GM19463 (cell line): ENCODE measurements at regions not wholly inside any gene's neighbourhood (a gene's known extent, or its start where the extent isn't known, plus 50 kb on each side); places are given as distances from the start of the nearest gene placed in this dataset.
A peak's percentile ranks its signal among the peaks of the same experiment; 100 is the strongest.
"Not testable (repeated sequence)": the region's sequence is repeated elsewhere in the genome, so short reads cannot be mapped to it uniquely, and the experiment has no call there.

Experiments used
- ATAC-seq: cut with Tn5 transposase; IDR thresholded peaks from one replicate; pipeline ENCODE4 v1.9.1; 2021; ENCODE audit warnings: mild to moderate bottlenecking, moderate library complexity; ENCODE audit not compliant: unreplicated experiment

DNA sequence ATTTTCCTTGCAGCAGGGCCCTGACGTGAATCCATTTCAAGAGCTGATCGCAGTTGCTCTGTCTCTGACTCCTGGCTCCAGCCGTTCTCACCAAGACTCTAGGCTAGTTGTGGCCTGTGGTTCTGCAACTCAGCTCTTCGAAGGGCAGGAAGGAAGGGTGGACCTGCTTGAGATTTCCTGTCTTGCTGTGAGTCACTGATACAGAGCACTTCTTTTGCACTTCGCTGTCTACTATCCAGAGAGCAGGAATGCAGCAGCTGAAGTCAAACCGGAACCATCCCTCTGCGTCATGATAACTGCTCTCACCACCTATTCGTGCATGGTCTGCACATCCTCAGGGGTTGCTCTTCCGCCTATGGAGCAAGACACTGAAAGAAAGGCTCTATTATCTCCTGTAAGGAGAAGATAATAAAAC, 59.7 kb downstream of the RAP2B start:
- ATAC-seq: peak; percentile 81

DNA sequence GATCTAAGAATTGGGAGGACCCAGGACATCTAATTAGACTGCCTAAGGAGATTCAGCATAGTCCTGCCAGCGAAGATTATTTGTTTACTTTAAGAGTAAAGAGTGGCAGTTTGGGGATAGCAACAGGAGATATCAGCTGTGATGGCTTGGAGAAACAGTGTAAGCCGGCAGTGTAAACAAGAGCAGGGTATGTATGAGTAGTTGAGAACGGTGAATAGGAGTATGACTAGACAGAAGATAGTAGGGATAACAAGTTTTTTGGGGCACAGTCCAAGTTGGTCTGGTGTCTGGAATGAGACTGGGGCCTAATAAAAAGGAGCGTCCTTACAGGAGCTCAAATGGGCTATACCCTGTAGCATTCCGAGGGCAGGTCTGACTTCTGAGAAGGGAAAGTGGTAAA, 64.9 kb downstream of the RAP2B start:
- ATAC-seq: not testable (repeated sequence)

DNA sequence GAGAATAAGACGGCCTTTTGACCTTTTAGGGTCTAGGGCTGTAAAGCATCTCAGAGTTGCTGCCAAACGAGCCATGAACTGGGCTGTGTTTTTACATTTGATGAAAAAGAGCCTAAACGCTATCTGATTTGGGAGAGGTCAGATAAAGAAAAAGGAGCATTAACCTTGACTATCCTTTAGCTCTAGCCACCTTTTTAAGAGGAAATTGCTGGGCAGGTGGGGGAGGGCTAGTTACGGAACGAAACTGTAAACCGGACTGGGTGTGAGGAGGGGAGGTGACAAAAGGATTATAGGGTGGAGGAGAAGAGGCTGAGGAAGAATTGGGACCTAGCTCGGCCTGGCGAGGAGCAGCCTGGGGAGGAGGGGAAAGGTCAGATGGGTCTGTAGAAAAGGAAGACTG, 68.4 kb downstream of the RAP2B start:
- ATAC-seq: not testable (repeated sequence)

DNA sequence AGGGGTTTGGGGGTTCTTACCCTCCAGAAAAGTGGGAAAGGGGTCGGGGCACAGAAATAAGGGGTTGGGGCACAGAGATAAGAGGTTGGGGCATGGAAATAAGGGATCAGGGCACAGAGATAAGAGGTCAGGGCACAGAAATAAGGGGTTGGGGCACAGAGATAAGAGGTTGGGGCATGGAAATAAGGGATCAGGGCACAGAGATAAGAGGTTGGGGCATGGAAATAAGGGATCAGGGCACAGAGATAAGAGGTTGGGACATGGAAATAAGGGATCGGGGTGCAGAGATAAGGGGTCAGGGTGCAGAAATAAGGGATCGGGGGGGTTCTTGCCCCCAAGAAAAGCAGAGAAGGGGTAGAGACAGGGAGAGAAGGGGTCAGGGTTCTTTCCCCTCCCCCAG, 69.2 kb downstream of the RAP2B start:
- not testable (repeated sequence) for ATAC-seq

DNA sequence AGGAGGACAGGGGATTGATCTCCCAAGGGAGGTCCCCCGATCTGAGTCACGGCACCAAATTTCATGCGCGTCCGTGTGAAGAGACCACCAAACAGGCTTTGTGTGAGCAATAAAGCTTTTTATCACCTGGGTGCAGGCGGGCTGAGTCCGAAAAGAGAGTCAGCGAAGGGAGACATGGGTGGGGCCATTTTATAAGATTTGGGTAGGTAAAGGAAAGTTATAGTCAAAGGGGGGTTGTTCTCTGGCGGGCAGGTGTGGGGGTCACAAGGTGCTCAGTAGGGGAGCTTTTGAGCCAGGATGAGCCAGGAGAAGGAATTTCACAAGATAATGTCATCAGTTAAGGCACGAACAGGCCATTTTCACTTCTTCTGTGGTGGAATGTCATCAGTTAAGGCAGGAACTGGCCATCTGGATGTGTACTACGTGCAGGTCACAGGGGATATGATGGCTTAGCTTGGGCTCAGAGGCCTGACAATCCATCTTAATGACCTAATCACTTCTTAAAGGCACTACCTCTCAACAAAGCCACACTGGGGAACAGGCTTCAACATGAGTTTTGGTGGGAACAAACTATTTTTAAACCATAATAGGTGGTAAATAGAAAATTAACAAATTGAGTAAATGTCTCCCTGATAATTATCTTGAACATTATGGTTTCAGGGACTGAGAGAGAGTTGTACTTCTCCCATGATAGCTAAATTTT, 70.2 kb downstream of the RAP2B start:
- ATAC-seq: not testable (repeated sequence)

DNA sequence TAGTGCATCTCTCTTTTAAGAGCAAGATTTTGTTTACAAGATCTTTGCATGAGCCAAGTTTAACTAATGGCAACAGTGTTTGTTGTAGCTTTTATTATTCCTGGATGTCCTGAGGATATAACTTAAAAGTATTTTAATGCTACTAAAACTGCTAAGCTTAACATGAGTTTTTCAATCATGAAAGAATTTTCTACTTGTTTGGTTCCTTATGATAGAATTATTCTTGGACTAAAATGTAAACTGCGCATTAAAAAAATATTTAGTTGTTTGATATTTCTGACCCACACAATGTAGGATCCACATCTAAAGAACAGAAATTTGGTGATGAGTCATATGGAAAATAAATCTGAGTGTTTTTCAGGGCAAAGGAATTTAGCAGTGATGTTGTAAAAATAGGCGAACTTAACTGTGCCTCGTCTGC, 70.8 kb downstream of the RAP2B start:
- ATAC-seq: no peak

DNA sequence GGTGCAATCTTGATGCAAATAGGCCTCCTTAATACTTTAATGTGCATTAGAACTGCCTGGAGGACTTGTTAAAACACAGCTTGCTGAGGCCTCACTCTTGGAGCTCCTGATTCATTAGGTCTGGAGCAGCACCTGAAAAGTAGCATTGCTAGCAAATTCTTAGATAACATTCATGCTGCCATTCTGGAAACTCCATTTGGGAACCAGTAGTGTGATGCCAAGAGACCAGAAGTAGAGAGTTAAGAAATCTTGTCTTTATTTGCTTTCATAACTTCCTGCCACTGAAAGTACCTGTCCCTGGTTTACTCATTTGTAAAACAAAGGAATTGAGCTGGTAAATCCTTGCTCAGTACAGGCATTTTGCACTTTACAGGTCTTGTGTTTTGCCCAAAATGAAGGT, 72.0 kb downstream of the RAP2B start:
- no peak for ATAC-seq

DNA sequence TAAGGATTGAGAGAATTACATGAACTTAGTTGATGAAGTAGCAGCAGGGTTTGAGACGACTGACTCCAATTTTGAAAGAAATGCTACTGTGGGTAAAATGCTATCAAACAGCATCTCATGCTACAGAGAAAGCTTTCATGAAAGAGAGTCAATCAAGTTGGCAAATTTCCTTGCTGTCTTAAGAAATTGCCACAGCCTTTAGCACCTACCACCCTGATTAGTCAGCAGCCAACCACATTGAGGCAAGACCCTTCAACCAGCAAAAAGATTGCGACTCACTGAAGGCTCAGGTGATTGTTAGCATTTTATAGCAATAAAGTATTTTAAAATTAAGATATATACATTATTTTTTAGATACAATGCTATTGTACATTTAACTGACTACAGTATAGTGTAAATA, 80.9 kb downstream of the RAP2B start:
- ATAC-seq: no peak

DNA sequence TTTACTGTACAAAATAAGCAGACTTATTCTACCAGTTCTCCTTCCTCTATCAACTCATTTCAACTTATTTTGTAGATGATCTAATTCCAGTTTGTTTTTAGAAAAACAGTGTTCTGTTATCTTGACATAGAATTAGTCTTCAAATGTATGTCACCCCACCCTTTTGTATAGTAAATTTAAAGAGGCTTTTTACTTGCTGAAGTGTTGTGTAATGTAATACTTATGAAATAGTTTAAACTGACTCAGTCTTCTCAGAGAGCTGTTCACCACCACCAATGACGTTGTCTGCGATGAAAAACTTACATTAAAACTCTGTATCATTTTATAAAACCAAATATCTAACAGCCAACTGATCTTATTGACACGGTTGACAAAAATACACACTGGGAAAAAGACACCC, 82.9 kb downstream of the RAP2B start:
- ATAC-seq: no peak

DNA sequence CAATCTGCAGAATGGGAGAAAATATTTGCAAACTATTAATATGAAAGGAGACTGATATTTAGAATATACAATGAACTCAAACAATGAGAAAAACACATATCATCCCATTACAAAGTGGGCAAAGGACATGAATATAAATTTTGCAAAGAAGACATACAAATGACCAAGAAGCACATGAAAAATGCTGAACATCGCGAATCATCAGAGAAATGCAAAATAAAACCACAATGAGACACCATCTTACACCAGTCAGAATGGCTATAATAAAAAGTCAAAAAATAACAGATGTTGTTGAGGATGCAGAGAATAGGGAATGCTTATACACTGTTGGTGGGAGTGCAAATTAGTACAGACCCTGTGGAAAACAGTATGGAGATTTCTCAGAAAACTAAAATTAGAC, 83.6 kb downstream of the RAP2B start:
- ATAC-seq: no peak

DNA sequence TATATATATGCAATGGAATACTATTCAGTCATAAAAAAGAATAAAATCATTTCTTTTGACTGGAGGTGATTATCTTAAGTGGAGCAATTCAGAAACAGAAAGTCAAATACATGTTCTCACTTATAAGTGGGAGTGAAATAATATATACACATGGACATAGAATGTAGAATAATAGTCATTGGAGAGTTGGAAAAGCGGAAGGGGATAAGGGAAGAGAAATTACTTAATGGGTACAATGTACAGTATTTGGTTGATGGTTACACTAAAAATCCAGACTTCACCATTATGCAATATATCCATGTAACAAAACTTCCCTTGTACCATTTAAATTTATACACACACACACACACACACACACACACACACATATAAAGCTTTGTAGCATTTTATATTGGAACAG, 84.3 kb downstream of the RAP2B start:
- ATAC-seq: no peak

DNA sequence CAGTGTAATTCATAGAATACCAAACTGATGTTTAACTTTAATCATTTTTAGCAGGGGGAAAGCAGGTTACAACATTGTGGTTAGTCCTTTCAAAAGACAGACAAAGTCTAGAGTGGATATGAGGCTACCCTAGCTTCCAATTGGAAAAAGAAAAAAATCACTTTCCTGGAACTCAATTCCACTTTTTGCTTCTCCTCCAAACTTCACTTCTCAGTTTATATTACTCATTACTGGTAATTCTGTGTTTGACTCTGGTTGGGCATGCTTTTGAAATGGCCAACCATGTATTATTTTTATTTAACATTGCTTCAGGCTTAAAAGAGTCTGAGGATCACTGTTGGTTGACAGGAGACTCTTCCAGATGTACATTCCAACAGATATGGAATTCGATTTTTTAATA, 84.8 kb downstream of the RAP2B start:
- no peak for ATAC-seq

DNA sequence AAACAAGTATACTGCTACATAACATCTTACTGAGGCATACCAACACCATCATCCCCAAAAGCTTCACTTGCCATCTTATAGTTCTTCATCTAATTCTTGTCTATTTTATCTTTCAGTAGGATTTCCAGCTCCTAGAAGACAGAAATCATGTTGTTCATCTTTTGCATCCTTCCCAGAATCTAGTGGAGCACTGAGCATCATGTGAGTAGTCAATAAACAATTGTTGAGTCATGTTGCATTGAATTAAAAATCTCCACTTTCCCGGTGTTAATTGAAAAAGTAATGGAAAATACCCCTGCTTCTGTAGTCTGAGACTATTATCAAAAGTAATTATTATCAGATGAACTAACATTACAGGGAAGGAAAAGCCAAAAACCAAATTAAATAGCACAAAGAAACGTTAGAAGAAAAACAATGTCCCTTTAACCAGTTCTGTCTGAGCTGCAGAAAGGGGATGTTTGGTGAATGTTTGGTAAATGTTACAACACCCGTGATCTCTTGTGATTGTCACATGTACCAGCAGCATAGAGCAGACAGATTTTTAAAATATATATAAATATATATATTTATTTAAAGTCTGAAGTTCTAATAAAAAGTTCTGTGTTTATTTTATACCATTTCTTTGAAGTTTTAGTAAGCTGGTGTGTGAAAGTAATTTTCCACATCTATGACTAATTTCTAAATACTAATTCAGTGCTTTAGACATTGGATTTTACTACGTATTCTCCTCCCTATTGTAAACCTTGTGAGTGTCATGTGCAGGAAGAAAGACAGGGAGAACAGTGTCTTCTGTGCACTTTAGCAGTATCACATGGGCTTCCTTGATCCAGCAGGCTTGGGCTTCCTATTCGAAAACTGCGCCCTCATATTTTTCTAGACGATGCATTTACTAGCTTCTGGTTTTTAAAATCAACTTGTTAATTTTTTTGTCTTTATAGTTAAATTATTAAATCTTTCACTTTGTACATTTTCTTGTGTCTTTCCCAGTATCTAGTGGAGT, 85.6 kb downstream of the RAP2B start:
- ATAC-seq: no peak

DNA sequence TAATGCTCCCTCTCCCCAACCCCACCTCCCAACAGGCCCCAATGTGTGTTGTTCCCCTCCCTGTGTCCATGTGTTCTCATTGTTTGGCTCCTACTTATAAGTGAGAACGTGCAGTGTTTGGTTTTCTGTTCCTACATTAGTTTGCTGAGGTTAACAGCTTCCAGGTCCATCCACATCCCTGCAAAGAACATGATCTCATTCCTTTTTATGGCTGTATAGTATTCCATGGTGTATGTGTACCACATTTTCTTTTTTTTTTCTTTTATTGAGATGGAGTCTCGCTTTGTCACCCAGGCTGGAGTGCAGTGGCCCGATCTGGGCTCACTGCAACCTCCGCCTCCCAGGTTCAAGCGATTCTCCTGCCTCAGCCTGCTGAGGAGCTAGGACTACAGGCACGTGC, 86.8 kb downstream of the RAP2B start:
- not testable (repeated sequence) for ATAC-seq

DNA sequence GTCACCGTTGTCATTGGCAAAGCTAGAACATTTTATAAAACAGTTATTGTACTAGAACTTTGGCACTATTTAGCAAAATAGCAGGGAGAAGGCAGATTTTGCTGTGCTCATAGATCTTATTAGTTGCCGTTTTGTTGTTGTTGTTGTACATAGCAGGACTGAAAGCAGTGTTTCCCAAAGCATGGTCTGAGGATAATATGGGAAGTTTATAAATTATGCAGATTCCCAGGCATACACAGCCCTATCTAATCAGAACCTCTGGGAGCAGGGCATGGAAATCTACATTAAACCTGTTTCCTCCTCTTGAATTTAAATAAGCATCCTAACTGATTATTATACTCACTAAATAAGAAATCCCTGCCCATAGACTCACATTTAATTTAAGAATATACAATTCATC, 87.9 kb downstream of the RAP2B start:
- ATAC-seq: no peak

DNA sequence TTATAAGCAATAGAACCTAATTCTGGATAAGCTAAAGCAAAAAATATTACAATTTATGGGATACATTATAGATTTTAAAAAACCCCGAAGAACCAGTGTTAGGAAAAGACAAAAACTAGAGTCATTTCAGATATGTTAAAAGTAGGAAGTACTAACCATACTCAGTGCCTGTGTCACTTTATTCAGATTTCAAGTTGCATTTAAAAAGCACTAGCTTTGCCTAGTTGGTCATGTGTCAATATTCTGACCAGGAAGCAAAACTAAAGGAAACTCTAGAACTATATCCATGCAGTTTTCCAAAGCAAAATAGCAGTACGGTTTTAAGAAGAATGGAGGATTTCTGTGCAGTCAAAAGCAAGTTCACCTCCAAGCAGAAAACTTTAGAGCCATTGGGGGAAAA, 88.4 kb downstream of the RAP2B start:
- no peak for ATAC-seq

DNA sequence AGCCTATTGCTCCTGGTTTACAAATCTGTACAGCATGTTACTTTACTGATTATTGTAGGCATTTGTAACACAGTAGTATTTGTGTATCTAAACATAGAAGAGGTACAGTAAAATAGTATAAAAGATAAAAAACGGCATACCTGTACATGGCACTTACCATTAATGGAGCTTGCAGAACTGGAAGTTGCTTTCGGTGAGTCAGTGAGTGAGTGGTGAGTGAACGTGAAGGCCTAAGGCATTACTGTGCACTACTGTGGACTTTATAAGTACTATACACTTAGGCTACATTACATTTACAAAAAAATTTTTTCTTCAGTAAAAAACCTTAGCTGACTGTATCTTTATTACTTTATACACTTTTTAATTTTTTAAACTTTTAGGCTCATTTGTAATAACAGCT, 90.9 kb downstream of the RAP2B start:
- no peak for ATAC-seq

DNA sequence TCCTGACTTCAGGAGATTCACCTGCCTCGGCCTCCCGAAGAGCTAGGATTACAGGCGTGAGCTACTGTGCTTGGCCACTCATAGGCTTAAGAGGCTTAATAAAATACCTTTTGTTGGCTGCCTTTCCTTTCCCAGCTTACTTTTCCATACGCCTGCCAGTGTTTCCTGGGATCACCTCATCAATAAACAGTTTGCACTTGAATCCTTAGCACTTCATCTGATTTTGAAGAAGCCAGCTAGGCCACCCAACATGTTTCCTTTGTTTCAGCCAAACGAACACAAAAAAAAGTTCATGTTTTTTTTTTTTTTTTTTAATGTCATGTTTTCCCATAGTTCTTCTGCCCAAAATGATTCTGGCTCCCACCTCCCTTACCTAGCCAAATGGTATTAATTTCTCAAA, 92.3 kb downstream of the RAP2B start:
- ATAC-seq: no peak

DNA sequence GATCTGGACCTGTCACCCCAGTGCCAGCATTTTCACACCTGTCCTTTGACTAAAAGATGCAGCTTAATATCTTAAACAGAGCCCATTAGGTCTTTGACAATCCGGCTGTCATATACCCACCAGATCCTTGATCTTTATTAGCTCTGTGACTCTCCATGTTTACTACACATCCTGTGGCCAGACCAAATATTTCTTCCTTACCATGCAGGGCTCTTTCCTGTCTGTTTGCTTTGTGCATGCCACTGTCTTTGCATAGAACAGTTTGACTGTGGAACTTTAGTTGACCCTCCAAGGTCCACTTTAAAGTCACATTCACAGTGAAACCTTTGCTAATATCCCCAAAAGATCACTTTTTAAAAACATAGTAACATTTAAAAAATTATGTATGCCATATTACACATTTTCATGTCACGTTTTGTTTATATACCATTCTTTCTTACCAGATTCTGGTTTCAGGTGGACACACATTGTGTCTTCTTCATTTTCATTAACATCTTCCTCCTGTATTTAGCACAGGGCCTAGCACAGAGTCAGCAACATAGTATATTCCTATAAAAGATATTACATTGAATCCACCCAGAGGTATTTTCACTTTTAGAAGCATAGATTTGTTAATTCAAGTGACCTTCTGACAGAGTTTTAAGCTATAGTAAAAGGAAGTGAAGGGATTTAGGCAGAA, 95.8 kb downstream of the RAP2B start:
- no peak for ATAC-seq

DNA sequence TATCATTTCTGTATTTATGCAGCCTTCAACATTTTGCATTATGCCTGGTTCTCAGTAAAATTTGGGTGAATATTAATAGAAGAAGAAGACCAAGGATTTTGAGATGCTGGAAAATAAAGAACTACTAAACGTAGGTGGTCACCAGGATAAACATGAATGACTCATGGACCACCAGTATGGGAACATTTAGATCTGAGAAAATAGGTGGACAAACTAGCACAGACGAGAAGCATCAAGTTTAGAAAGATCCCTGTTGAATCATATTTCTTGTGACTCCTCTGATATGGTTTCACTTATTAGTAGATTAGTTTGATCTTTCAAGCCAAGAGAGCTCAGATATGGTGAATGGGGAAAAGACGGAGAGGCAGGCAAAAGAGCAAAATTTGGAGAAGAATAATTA, 97.9 kb downstream of the RAP2B start:
- no peak for ATAC-seq

DNA sequence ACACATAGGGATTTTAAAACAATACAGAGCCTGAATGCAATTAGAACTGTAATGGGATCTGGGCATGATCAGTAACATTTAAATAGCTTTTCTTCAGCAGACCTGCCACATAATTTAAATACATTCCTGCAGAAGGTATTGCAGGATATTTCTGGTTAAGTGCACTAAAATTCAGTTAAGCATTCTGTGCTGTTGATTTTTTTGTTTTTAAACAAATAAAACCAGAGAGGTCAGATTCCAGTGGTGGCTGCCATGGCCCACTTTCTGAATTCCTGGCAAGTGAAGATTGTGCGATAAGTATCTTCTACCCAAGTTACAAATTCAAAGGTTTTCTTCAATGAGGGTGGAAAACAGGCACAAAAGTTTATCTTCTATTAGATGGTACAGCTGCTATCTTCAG, 98.7 kb downstream of the RAP2B start:
- ATAC-seq: no peak

DNA sequence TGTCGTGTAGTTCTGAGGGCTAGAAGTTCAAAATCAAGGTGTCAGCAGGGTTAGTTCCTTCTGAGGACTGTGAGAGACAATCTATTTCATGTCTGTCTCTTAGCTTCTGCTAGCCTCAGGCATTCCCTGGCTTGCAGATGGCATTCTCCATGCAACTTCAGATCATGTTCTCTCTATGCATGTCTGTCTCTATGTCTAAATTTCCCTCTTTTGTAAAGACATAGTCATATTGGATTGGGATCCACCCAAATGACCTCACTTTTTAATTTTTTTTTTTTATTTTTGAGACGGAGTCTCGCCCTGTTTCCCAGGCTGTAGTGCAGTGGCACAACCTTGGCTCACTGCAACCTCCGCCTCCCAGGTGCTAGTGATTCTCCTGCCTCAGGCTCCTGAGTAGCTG, 104.6 kb downstream of the RAP2B start:
- no peak for ATAC-seq
